Left ventricle myocardium inferior (tissue), 1 donor: ENCODE measurements at regions not wholly inside any gene's neighbourhood (a gene's known extent, or its start where the extent isn't known, plus 50 kb on each side); places are given as distances from the start of the nearest gene placed in this dataset.

Experiments used
- DNase-seq: peaks from one replicate; pipeline ENCODE4 v3.0.0-alpha.2; 2020
- H3K27ac ChIP-seq: fragments of 200-600 bp; replicated peaks from 2 replicates; pipeline ENCODE4 v1.8.0; 2021
- H3K27me3 ChIP-seq: fragments of 200-600 bp; 2 replicates; pipeline ENCODE4 v1.8.0; 2021; ENCODE audit warnings: low read depth
- H3K36me3 ChIP-seq: fragments of 200-600 bp; 2 replicates; pipeline ENCODE4 v1.8.0; 2021
- H3K4me1 ChIP-seq: fragments of 200-600 bp; 2 replicates; pipeline ENCODE4 v1.8.0; 2021
- H3K4me3 ChIP-seq: fragments of 200-600 bp; 2 replicates; pipeline ENCODE4 v1.8.0; 2021; ENCODE audit warnings: mild to moderate bottlenecking, moderate library complexity
- H3K9me3 ChIP-seq: fragments of 200-600 bp; replicated peaks from 2 replicates; pipeline ENCODE4 v1.8.0; 2021
- CTCF ChIP-seq: fragments of 200-600 bp; IDR thresholded peaks from 2 replicates; pipeline ENCODE4 v1.8.0; 2021; ENCODE audit warnings: antibody characterized with exemption, mild to moderate bottlenecking, borderline replicate concordance
- intact Hi-C: fragments of 100-400 bp; cut with micrococcal nuclease; formaldehyde crosslinking; loops from one replicate; pipeline ENCODE4 v1.11.0; 2022
- donor health status: DM: no; HTN: yes; CAD: no; lungs with severe emphysema.

- Histone ChIP-seq H3K27me3 (no peaks in the 10 kb centered on the region), H3K36me3 (no peaks in the 10 kb centered on the region), H3K4me3 (no peak overlapping the region), H3K27ac (no peak overlapping the region), H3K9me3 (peaks cover 12% of the 10 kb centered on the region), H3K4me1 (no peaks in the 10 kb centered on the region)
- no peak for DNase-seq
- intact Hi-C loops = no loop called here
- peak; percentile 51 for TF ChIP-seq CTCF
Measured at GRCh38 chr3:67819447-67819846, 165.0 kb upstream of the SUCLG2 start.

GRCh38 chr3:67809370-67809935, 155.0 kb upstream of the SUCLG2 start:
- H3K27ac ChIP-seq = no peak overlapping the region

GRCh38 chr3:67808906-67809305, 154.5 kb upstream of the SUCLG2 start:
- H3K4me3 ChIP-seq = no peak overlapping the region
- H3K36me3 ChIP-seq = no peaks in the 10 kb centered on the region
- no peak for DNase-seq
- intact Hi-C loops = no loop called here
- no peak for TF ChIP-seq CTCF
- H3K9me3 ChIP-seq = peaks cover 4% of the 10 kb centered on the region
- no peaks in the 10 kb centered on the region for H3K4me1 ChIP-seq
- H3K27me3 ChIP-seq = no peaks in the 10 kb centered on the region
- H3K27ac ChIP-seq = no peak overlapping the region

More at GRCh38 chr3:67809370-67809935, 155.0 kb upstream of the SUCLG2 start:
- DNase-seq = no peak
- no peaks in the 10 kb centered on the region for H3K4me1 ChIP-seq
- H3K27me3 ChIP-seq = no peaks in the 10 kb centered on the region
- H3K36me3 ChIP-seq = no peaks in the 10 kb centered on the region
- H3K9me3 ChIP-seq = no peaks in the 10 kb centered on the region
- intact Hi-C loops = no loop called here
- no peak for TF ChIP-seq CTCF
- H3K4me3 ChIP-seq = no peak overlapping the region

- H3K9me3 ChIP-seq = peaks cover 23% of the 10 kb centered on the region
- no peaks in the 10 kb centered on the region for H3K27me3 ChIP-seq
- no peak overlapping the region for H3K4me3 ChIP-seq
- no peaks in the 10 kb centered on the region for H3K36me3 ChIP-seq
- H3K4me1 ChIP-seq = no peaks in the 10 kb centered on the region
- intact Hi-C loops = no loop called here
- no peak for DNase-seq
- H3K27ac ChIP-seq = no peak overlapping the region
- TF ChIP-seq CTCF = no peak
Measured at GRCh38 chr3:67804578-67804977, 150.2 kb upstream of the SUCLG2 start.

- Histone ChIP-seq H3K9me3 (peaks cover 23% of the 10 kb centered on the region), H3K4me3 (no peak overlapping the region), H3K27ac (no peak overlapping the region), H3K36me3 (no peaks in the 10 kb centered on the region), H3K4me1 (no peaks in the 10 kb centered on the region), H3K27me3 (no peaks in the 10 kb centered on the region)
- intact Hi-C loops = no loop called here
- TF ChIP-seq CTCF = no peak
- DNase-seq = no peak
Measured at GRCh38 chr3:67804089-67804488, 149.7 kb upstream of the SUCLG2 start.
